ENCODE measurements at regions not wholly inside any gene's neighbourhood (a gene's known extent, or its start where the extent isn't known, plus 50 kb on each side); places are given as distances from the start of the nearest gene placed in this dataset.

DNA sequence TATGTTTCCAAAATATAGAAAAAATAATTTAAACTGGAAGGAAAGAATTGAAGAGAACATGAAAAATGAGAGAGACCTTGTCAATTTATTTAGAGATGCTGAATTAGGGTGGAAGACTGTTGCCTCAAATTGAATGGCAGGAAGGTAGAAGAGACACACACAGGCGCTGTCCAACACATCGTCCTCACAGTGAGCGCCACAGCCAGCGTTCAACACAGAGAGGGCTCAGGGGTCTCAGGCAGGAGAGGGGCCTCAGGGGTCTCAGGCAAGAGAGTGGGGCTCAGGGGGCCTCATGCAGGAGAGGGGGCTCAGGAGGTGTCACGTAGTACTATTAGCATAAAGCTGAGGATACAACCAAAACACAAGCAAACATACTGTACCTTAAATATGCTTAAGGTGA lies 65.7 kb downstream of the TMEM18 start:
- DNase-seq (ENCODE audit: low read depth in 3 of 3): no peak

DNA sequence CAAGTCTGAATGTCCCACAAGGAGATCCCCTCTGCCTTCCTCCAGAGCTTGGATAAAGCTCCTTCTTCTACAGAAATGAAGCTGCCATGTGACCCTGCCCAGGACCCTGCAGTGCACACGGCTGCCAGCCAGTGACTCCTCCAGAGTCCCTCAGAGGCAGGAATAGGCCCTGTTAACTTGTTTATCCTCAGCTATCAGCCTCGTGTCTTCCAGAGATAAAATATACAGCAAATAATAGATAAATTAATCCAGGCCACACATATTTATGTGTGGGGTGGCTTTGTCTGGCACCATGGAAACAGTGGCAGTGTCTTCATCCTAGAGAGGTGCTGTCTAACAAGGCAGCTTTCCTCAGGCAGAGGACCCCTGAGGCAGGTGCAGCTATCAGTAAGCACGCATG lies 66.7 kb downstream of the TMEM18 start:
- no peak for DNase-seq (ENCODE audit: low read depth in 3 of 3)

GRCh38 chr2:609881-610280 lies 67.3 kb downstream of the TMEM18 start:
- DNase-seq (ENCODE audit: low read depth in 3 of 3): no peak

- no peak for DNase-seq (ENCODE audit: low read depth in 3 of 3)
These were observed 67.8 kb downstream of the TMEM18 start for GRCh38 chr2:609449-609848.

DNA sequence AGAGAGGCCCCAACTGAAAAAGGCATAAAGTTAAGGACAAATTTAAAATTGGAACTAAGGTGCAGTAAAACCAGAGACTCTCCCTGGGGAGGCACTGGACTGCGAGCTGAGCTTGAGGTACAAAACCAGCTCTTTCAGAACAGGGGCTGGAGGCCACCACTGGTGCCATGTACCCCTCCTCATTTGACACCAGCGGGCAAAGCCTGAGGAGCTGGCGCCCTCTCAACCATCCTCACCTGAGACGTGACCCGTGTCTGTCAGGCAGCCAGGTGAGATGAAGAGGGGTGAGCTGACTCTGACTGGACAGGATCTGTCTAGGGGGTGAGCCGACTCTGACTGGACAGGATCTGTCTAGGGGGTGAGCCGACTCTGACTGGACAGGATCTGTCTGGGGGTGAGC lies 68.5 kb downstream of the TMEM18 start:
- DNase-seq (ENCODE audit: low read depth in 3 of 3): no peak

GRCh38 chr2:608297-608696 lies 68.9 kb downstream of the TMEM18 start:
- no peak for DNase-seq (ENCODE audit: low read depth in 3 of 3)

GRCh38 chr2:607709-608108 lies 69.5 kb downstream of the TMEM18 start:
- DNase-seq (ENCODE audit: low read depth in 3 of 3): no peak

DNA sequence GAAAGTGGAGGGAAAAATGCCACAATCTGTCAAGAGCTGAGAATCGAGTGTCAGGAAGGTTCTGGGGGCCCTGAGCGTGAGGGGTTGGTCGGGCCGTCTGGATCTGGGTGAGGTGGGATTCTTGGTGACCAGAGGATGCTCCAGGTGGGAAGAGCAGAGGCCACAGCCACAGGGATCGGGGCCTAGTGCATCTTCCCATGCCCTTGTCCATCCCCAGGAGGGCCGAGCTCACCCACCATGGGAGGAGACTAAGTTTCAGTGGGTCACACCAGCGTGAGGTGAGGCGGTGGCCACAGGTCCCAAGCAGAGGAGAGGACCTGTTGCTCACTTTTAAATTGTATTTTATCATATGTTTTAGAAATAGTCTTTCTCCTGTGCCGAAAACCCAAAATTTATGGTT lies 70.0 kb downstream of the TMEM18 start:
- DNase-seq (ENCODE audit: low read depth in 3 of 3): no peak

- DNase-seq (ENCODE audit: low read depth in 3 of 3): no peak
These were observed 71.3 kb downstream of the TMEM18 start for GRCh38 chr2:605674-606608.

DNA sequence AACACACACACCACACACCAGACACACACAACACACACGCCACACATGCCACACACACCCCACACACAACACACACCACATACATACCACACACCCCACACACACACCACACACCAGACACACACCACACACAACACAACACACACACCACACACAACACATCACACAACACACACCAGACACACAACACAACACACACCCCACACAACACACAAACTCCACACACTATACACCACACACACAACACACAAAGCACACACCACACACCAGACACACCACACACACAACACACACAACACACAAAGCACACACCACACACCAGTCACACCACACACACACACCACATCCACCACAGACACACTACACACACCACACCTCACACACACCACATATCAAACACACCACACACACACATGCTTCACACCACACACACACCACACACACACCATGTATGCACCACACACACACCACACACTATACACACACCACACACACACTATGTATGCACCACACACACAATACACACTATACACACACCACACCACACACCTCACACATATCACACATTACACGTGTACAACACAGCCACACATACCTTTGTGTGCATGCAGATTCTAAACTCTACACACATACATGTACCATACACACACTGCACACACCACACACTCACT lies 72.2 kb downstream of the TMEM18 start:
- DNase-seq (ENCODE audit: low read depth in 3 of 3): no peak

DNA sequence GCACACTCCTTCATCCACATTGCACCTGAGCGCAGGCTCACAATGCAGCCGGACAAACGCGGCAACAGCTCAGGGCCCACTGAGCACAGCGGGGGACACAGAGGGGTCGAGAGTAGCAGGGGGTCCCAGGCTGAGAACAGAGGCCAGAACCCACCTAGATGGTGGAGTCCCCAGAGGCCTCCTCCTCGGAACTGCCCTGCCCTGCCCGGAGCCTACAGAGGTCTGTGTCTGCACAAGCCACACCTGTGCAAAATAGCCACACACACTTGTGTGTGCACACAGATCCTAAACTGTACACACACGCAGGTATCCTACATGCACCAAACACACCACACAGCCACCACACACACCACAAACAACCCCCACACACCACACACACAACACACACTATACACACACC lies 72.8 kb downstream of the TMEM18 start:
- no peak for DNase-seq (ENCODE audit: low read depth in 3 of 3)

DNA sequence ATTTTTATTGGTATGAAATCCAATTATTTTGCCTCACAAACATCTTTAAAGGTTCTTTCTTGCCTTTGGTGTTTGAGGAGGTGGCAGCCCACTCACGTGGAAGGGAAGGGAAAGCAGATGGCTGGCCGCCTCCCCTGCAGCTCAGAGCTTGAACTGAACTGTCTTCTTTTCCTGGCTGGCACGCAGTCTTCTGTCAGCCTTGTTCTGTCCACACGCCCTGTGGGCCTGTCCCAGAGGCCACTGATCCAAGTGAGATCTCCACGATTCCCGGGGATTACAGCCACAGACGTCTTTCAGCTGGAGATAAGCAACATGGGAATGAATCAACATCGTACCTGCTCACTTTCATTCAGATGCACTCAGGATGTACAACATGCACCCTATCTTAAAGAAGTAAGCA lies 73.3 kb downstream of the TMEM18 start:
- DNase-seq (ENCODE audit: low read depth in 3 of 3): no peak

DNA sequence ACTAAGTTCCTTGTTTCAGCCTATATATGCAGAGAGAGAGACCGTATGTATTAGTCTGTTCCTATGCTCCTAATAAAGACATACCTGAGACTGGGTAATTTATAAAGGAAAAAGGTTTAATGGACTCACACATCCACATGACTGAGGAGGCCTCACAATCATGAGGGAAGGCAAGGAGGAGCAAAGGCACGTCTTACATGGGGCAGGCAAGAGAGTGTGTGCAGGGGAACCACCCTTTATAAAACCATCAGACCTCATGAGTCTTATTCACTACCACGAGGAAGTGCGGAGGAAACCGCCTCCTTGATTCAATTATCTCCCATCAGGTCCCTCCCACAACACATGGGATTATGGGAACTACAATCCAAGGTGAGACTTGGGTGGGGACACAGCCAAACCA lies 73.8 kb downstream of the TMEM18 start:
- no peak for DNase-seq (ENCODE audit: low read depth in 3 of 3)

DNA sequence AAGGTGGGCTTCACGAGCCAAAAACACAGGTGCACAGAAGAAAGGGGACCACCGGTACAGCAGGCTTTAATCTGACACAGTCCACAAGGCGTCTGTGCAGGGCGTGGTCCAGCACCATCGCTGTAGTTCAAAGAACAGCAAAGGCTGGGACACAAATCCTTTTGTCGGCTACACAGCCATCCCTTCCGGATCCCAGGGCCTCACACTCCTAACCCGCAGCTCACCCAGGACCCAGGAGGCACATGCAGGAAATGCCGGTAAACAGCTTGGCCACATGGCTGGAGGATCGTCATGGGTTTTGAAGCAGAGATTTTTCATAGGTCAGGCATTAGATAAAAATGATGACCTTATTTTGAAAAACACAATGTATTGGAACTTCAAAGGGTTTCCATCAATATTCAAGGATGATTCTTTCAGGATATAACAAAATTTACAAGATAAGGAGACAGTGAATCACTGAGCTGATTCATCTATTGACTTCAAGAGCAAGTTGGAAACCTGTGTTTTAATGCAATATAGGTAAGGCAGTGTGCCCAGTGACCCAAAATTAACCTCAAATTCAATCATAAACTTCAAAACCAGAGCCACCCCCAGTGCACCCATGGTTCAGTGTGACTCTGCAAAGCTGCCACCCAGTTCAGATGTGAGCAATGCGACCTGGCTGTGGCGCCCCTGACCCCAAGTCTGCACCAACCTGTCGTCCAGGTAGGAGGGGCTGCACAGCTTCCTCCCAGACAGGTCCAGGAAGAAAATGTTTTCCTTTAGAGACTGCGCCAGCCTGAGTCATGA lies 74.4 kb downstream of the TMEM18 start:
- DNase-seq (ENCODE audit: low read depth in 3 of 3): no peak

GRCh38 chr2:601806-602455 lies 75.3 kb downstream of the TMEM18 start:
- DNase-seq (ENCODE audit: low read depth in 3 of 3): no peak

DNA sequence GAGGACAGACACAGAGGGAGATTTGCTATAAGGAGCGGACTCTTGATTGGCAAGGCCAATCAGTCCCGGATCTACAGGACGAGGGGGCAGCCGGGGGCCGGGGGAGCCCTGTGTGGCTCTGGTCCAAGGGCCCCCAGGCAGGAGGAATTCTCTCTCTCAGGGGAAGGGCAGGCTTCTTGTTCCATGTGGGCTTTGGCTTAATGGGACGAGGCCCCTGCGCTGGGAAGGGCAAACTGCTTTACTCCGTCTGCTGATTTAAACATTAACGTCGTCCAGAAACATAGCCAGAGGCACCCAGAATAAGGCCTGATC lies 75.9 kb downstream of the TMEM18 start:
- DNase-seq (ENCODE audit: low read depth in 3 of 3): no peak

- DNase-seq (ENCODE audit: low read depth in 3 of 3): no peak
These were observed 76.4 kb downstream of the TMEM18 start for GRCh38 chr2:600542-601386.

- no peak for DNase-seq (ENCODE audit: low read depth in 3 of 3)
These were observed 77.6 kb downstream of the TMEM18 start for GRCh38 chr2:599601-600000.

GRCh38 chr2:598058-598802 lies 79.0 kb downstream of the TMEM18 start:
- no peak for DNase-seq (ENCODE audit: low read depth in 3 of 3)

DNA sequence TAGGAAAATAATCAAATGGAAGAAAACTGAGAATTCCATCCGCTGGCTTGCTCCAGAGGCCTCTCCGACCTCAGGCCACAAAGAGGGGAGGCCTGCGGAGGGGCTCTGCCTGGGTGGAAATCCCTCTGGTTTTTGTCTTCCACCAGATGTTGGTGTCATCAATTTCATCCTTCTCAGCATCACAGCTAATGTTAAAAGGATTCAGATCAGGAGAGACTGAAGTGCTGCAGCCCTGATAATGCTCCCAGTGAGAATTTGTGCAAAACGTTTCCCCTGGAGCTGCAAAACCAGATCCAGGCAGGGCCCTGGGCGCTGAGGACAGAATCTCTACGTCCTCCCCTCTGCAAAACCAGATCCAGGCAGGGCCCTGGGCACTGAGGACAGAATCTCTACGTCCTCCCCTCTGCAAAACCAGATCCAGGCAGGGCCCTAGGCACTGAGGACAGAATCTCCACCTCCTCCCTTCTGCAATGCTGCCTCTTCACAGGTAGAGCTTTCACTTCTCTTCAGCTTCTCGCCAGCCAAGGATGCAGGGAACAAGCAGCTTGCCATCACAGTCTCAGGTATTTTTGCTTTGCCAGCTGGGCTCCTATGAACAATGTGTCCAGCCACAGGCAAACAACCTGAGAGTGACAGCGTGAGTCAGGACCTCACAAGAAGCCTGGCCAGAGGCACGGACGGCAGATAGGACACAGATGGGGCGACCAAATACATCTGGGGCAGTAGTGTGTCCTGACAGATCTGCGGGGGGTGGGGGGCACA lies 81.2 kb downstream of the TMEM18 start:
- DNase-seq (ENCODE audit: low read depth in 3 of 3): no peak

All from stimulated activated CD4-positive, alpha-beta T cell treated with anti-CD3 and anti-CD28 coated beads, TNF-alpha, amount 100 ng/mL, for 4 hours (primary cell).